Mesodermal cell (in vitro differentiated cells): ENCODE measurements at regions not wholly inside any gene's neighbourhood (a gene's known extent, or its start where the extent isn't known, plus 50 kb on each side); places are given as distances from the start of the nearest gene placed in this dataset.

Source experiments
- H3K27ac ChIP-seq: 2 replicates; pipeline ENCODE4 v1.7.0; 2013; ENCODE audit warnings: mild to moderate bottlenecking, low read depth, low read length, moderate library complexity; ENCODE audit not compliant: severe bottlenecking
- H3K36me3 ChIP-seq: 2 replicates; pipeline ENCODE4 v1.7.1; 2013; ENCODE audit warnings: mild to moderate bottlenecking, low read length, moderate library complexity; ENCODE audit not compliant: control insufficient read depth, insufficient read depth
- H3K4me1 ChIP-seq: one replicate; pipeline ENCODE4 v1.7.1; 2013; ENCODE audit warnings: mild to moderate bottlenecking, low read length; ENCODE audit not compliant: insufficient read depth, control insufficient read depth, poor library complexity, severe bottlenecking
- H3K4me3 ChIP-seq: 2 replicates; pipeline ENCODE4 v1.7.0; 2013; ENCODE audit warnings: low read length, control low read depth, mild to moderate bottlenecking; ENCODE audit not compliant: insufficient read depth, poor library complexity, severe bottlenecking; ENCODE audit errors: extremely low read depth
- H3K9me3 ChIP-seq: 2 replicates; pipeline ENCODE4 v1.7.1; 2013; ENCODE audit warnings: mild to moderate bottlenecking, low read length, moderate library complexity; ENCODE audit not compliant: control insufficient read depth
- WGBS, 2 experiments: methylation state at CpG; one replicate each; pipeline ENCODE4 v1.1.5; 2013; ENCODE audit warnings: missing lambda C conversion rate in 2 of 2; ENCODE audit not compliant: insufficient coverage in 2 of 2; 5-methylcytosine and 5-hydroxymethylcytosine counted together

GRCh38 chr2:67802291-67802690 lies 260.5 kb downstream of the C1D start:
- H3K4me1 ChIP-seq, result no peaks in the 10 kb centered on the region
- H3K27ac ChIP-seq, result no peak overlapping the region
- WGBS, 2 experiments, result 60 to 100% methylated on average over 1 of the region's 2 CpGs
- no peaks in the 10 kb centered on the region for H3K9me3 ChIP-seq
- no peaks in the 10 kb centered on the region for H3K36me3 ChIP-seq
- no peak overlapping the region for H3K4me3 ChIP-seq

GRCh38 chr2:67802824-67803223 lies 260.0 kb downstream of the C1D start:
- Histone ChIP-seq H3K9me3 (no peaks in the 10 kb centered on the region), H3K4me3 (no peak overlapping the region), H3K36me3 (no peaks in the 10 kb centered on the region), H3K4me1 (no peaks in the 10 kb centered on the region), H3K27ac (no peak overlapping the region)
- WGBS, 2 experiments, result 90% methylated on average over 1 to 2 of the region's 2 CpGs

- WGBS, 2 experiments, result 83% methylated on average over 1 of the region's 1 CpG; no CpG with 5 or more reads in 1 of the 2 experiments
- Histone ChIP-seq H3K4me1 (no peaks in the 10 kb centered on the region), H3K27ac (no peak overlapping the region), H3K36me3 (no peaks in the 10 kb centered on the region), H3K4me3 (no peak overlapping the region), H3K9me3 (no peaks in the 10 kb centered on the region)
Observed at GRCh38 chr2:67806816-67807215, 256.0 kb downstream of the C1D start.

- Histone ChIP-seq H3K4me1 (no peaks in the 10 kb centered on the region), H3K36me3 (no peaks in the 10 kb centered on the region), H3K4me3 (no peak overlapping the region), H3K27ac (no peak overlapping the region), H3K9me3 (no peaks in the 10 kb centered on the region)
Observed at GRCh38 chr2:67808112-67808511, 254.7 kb downstream of the C1D start.

- Histone ChIP-seq H3K27ac (no peak overlapping the region), H3K4me3 (no peak overlapping the region), H3K9me3 (no peaks in the 10 kb centered on the region), H3K4me1 (no peaks in the 10 kb centered on the region), H3K36me3 (no peaks in the 10 kb centered on the region)
- no CpG with 5 or more reads among the region's 1 CpG for WGBS, 2 experiments
Observed at GRCh38 chr2:67812682-67813081, 250.1 kb downstream of the C1D start.

GRCh38 chr2:67823726-67824125 lies 239.1 kb downstream of the C1D start:
- no peaks in the 10 kb centered on the region for H3K36me3 ChIP-seq
- no peak overlapping the region for H3K27ac ChIP-seq
- no peaks in the 10 kb centered on the region for H3K4me1 ChIP-seq
- WGBS, 2 experiments, result 91 to 97% methylated on average over 6 to 8 of the region's 8 CpGs
- no peaks in the 10 kb centered on the region for H3K9me3 ChIP-seq
- H3K4me3 ChIP-seq, result no peak overlapping the region

GRCh38 chr2:67824186-67824585 lies 238.6 kb downstream of the C1D start:
- H3K36me3 ChIP-seq, result no peaks in the 10 kb centered on the region
- no peak overlapping the region for H3K4me3 ChIP-seq
- whole genome bisulfite sequencing, 2 experiments, result 87 to 92% methylated on average over 5 of the region's 6 CpGs
- H3K27ac ChIP-seq, result no peak overlapping the region
- no peaks in the 10 kb centered on the region for H3K4me1 ChIP-seq
- H3K9me3 ChIP-seq, result no peaks in the 10 kb centered on the region

GRCh38 chr2:67825476-67825875 lies 237.3 kb downstream of the C1D start:
- Histone ChIP-seq H3K4me3 (no peak overlapping the region), H3K27ac (no peak overlapping the region), H3K36me3 (no peaks in the 10 kb centered on the region), H3K4me1 (no peaks in the 10 kb centered on the region), H3K9me3 (no peaks in the 10 kb centered on the region)
- WGBS, 2 experiments, result no CpG with 5 or more reads among the region's 2 CpGs

- Histone ChIP-seq H3K4me3 (no peak overlapping the region), H3K27ac (no peak overlapping the region), H3K9me3 (no peaks in the 10 kb centered on the region), H3K36me3 (no peaks in the 10 kb centered on the region), H3K4me1 (no peaks in the 10 kb centered on the region)
- 78% methylated on average over 2 of the region's 2 CpGs; no CpG with 5 or more reads in 1 of the 2 experiments for WGBS, 2 experiments
Observed at GRCh38 chr2:67828066-67828465, 234.7 kb downstream of the C1D start.

GRCh38 chr2:67829470-67829869 lies 233.3 kb downstream of the C1D start:
- no peaks in the 10 kb centered on the region for H3K36me3 ChIP-seq
- H3K4me3 ChIP-seq, result no peak overlapping the region
- no peak overlapping the region for H3K27ac ChIP-seq
- WGBS, 2 experiments, result 60 to 100% methylated on average over 1 of the region's 2 CpGs
- no peaks in the 10 kb centered on the region for H3K4me1 ChIP-seq
- no peaks in the 10 kb centered on the region for H3K9me3 ChIP-seq

GRCh38 chr2:67833632-67834031 lies 229.2 kb downstream of the C1D start:
- Histone ChIP-seq H3K9me3 (no peaks in the 10 kb centered on the region), H3K27ac (no peak overlapping the region), H3K36me3 (no peaks in the 10 kb centered on the region), H3K4me1 (no peaks in the 10 kb centered on the region), H3K4me3 (no peak overlapping the region)
- 84 to 94% methylated on average over 3 of the region's 5 CpGs for WGBS, 2 experiments

GRCh38 chr2:67834482-67834881 lies 228.3 kb downstream of the C1D start:
- no peak overlapping the region for H3K27ac ChIP-seq
- no peaks in the 10 kb centered on the region for H3K9me3 ChIP-seq
- no peak overlapping the region for H3K4me3 ChIP-seq
- H3K4me1 ChIP-seq, result no peaks in the 10 kb centered on the region
- 20 to 89% methylated on average over 1 to 2 of the region's 7 CpGs for WGBS, 2 experiments
- H3K36me3 ChIP-seq, result no peaks in the 10 kb centered on the region
